Liver (tissue), 8 donors: ENCODE measurements at regions not wholly inside any gene's neighbourhood (a gene's known extent, or its start where the extent isn't known, plus 50 kb on each side); places are given as distances from the start of the nearest gene placed in this dataset.

Source experiments
- DNase-seq: peaks from one replicate; pipeline ENCODE4 v3.0.0-alpha.2; 2017; ENCODE audit warnings: low spot score
- H3K27ac ChIP-seq, 2 donors: one replicate each; pipeline ENCODE4 v1.7.0; 2013; ENCODE audit warnings: inconsistent platforms in 2 of 2, low read length in 2 of 2, control low read depth in 1 of 2, low read depth in 1 of 2, mild to moderate bottlenecking in 1 of 2
- H3K27me3 ChIP-seq, 4 donors: one replicate each; pipeline versions ENCODE4 v1.6.1 to v1.7.0; 2013; ENCODE audit warnings: low read length in 3 of 4, inconsistent platforms in 1 of 4, mild to moderate bottlenecking in 1 of 4, moderate library complexity in 1 of 4; ENCODE audit not compliant: control insufficient read depth in 4 of 4, insufficient read depth in 4 of 4
- H3K36me3 ChIP-seq, 4 donors: one replicate each; pipeline versions ENCODE4 v1.6.1 to v1.7.0; 2013; ENCODE audit warnings: low read length in 3 of 4, mild to moderate bottlenecking in 3 of 4, low read depth in 1 of 4, moderate library complexity in 1 of 4; ENCODE audit not compliant: control insufficient read depth in 4 of 4, insufficient read depth in 3 of 4
- H3K4me1 ChIP-seq, 4 donors: one replicate each; pipeline versions ENCODE4 v1.6.1 to v1.7.0; 2013; ENCODE audit warnings: low read length in 3 of 4, mild to moderate bottlenecking in 3 of 4, moderate library complexity in 1 of 4; ENCODE audit not compliant: control insufficient read depth in 4 of 4, insufficient read depth in 4 of 4
- H3K4me3 ChIP-seq, 3 donors: one replicate each; pipeline versions ENCODE4 v1.6.1 to v1.7.0; 2013; ENCODE audit warnings: low read length in 3 of 3, control low read depth in 1 of 3, low read depth in 1 of 3, mild to moderate bottlenecking in 1 of 3
- H3K9ac ChIP-seq, 2 donors: one replicate each; pipeline ENCODE4 v1.7.0; 2013; ENCODE audit warnings: low read length in 2 of 2, mild to moderate bottlenecking in 2 of 2, moderate library complexity in 2 of 2, control low read depth in 1 of 2, low read depth in 1 of 2
- H3K9me3 ChIP-seq, 4 donors: one replicate each; pipeline versions ENCODE4 v1.6.1 to v1.7.0; 2013; ENCODE audit warnings: low read length in 3 of 4; ENCODE audit not compliant: control insufficient read depth in 4 of 4
- EGR1 ChIP-seq, 2 donors: IDR thresholded peaks; 2 replicates each; pipeline ENCODE4 v1.6.1; 2016 to 2018; ENCODE audit warnings: antibody characterized with exemption in 2 of 2, low read depth in 2 of 2
- FOXA1 ChIP-seq: IDR thresholded peaks from 2 replicates; pipeline ENCODE4 v1.6.1; 2016; ENCODE audit warnings: antibody characterized with exemption
- FOXA2 ChIP-seq: IDR thresholded peaks from 2 replicates; pipeline ENCODE4 v1.6.1; 2016; ENCODE audit warnings: antibody characterized with exemption
- GABPA ChIP-seq, 2 donors: IDR thresholded peaks in 1 of 2; conservative IDR thresholded peaks in 1 of 2; 2 replicates each; pipeline ENCODE4 v1.6.1; 2016; ENCODE audit warnings: antibody characterized with exemption in 2 of 2, mild to moderate bottlenecking in 1 of 2, moderate library complexity in 1 of 2
- HNF4A ChIP-seq, 2 donors: conservative IDR thresholded peaks; 2 replicates each; pipeline ENCODE4 v1.6.1; 2016; ENCODE audit warnings: antibody characterized with exemption in 2 of 2, mild to moderate bottlenecking in 2 of 2
- HNF4G ChIP-seq: IDR thresholded peaks from 2 replicates; pipeline ENCODE4 v1.6.1; 2016; ENCODE audit warnings: antibody characterized with exemption
- JUND ChIP-seq, 2 donors: IDR thresholded peaks; 2 replicates each; pipeline ENCODE4 v1.6.1; 2016; ENCODE audit warnings: antibody characterized with exemption in 2 of 2
- NR2F2 ChIP-seq: IDR thresholded peaks from 2 replicates; pipeline ENCODE4 v1.6.1; 2016; ENCODE audit warnings: antibody characterized with exemption
- RAD21 ChIP-seq, 2 donors: IDR thresholded peaks; 2 replicates each; pipeline ENCODE4 v1.6.1; 2016; ENCODE audit warnings: antibody characterized with exemption in 2 of 2, mild to moderate bottlenecking in 2 of 2
- RXRA ChIP-seq, 2 donors: IDR thresholded peaks; 2 replicates each; pipeline ENCODE4 v1.6.1; 2017 to 2018; ENCODE audit warnings: antibody characterized with exemption in 2 of 2, mild to moderate bottlenecking in 1 of 2
- TAF1 ChIP-seq: conservative IDR thresholded peaks from 2 replicates; pipeline ENCODE4 v1.6.1; 2016; ENCODE audit warnings: antibody characterized with exemption, mild to moderate bottlenecking
- YY1 ChIP-seq: IDR thresholded peaks from 2 replicates; pipeline ENCODE4 v1.6.1; 2016; ENCODE audit warnings: antibody characterized with exemption, mild to moderate bottlenecking
- WGBS: extraction: QIAGEN DNeasy Blood & Tissue Kit; methylation state at CpG from one replicate; pipeline ENCODE4 v1.1.7; 2013; 5-methylcytosine and 5-hydroxymethylcytosine counted together
- TF ChIP-seq, protein P1 (sequence below): IDR thresholded peaks from 2 replicates; pipeline ENCODE4 v1.6.1; 2016; ENCODE audit warnings: antibody characterized with exemption, mild to moderate bottlenecking
- TF ChIP-seq, protein P2 (sequence below): IDR thresholded peaks from 2 replicates; pipeline ENCODE4 v1.6.1; 2016; ENCODE audit warnings: antibody characterized with exemption
- TF ChIP-seq, protein P3 (sequence below): IDR thresholded peaks from 2 replicates; pipeline ENCODE4 v1.6.1; 2016; ENCODE audit warnings: antibody characterized with exemption
- TF ChIP-seq, protein P4 (sequence below): fragments of 150-350 bp; IDR thresholded peaks from 2 replicates; pipeline ENCODE4 v1.5.1; 2017; ENCODE audit warnings: improper control_type of control experiment, low read depth, low read length; ENCODE audit not compliant: missing input control
- TF ChIP-seq, protein P5 (sequence below): IDR thresholded peaks from 2 replicates; pipeline ENCODE4 v1.6.1; 2016; ENCODE audit warnings: antibody characterized with exemption
- donor health status: healthy.
- donor health status: healthy.
- donor health status: healthy.
- donor health status: healthy.
- donor health status: healthy.

DNA sequence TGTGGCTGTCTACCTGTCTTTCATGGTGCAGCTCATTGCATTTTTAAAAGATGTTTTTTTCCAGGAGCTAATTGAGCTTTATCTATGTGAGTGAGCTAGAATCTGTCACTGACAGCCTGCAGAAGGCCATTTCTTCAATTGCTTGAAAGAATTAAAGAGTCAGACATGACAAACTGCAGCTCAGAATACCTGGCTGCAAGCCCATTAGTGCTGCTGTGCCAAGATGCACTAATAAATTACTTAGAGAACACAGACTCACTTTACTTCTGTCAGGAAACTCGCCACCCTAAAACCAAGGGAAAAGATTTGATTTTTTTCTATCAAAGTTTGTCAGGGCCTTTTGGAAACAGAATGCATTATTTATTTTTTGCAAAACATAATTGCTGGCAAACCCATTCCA, 368.3 kb downstream of the CAAP1 start:
- H3K4me1 ChIP-seq = no peaks in the 10 kb centered on the region
- peaks cover 0 to 2% (median 0%) of the 10 kb centered on the region in 4 donors for H3K9me3 ChIP-seq
- H3K4me3 ChIP-seq = no peak overlapping the region
- DNase-seq = no peak
- H3K27ac ChIP-seq = no peak overlapping the region
- no peaks in the 10 kb centered on the region for H3K27me3 ChIP-seq
- H3K9ac ChIP-seq = no peak overlapping the region
- no peaks in the 10 kb centered on the region for H3K36me3 ChIP-seq
- 47% methylated on average over 1 of the region's 1 CpG for WGBS
- TF ChIP-seq, protein P1, sequence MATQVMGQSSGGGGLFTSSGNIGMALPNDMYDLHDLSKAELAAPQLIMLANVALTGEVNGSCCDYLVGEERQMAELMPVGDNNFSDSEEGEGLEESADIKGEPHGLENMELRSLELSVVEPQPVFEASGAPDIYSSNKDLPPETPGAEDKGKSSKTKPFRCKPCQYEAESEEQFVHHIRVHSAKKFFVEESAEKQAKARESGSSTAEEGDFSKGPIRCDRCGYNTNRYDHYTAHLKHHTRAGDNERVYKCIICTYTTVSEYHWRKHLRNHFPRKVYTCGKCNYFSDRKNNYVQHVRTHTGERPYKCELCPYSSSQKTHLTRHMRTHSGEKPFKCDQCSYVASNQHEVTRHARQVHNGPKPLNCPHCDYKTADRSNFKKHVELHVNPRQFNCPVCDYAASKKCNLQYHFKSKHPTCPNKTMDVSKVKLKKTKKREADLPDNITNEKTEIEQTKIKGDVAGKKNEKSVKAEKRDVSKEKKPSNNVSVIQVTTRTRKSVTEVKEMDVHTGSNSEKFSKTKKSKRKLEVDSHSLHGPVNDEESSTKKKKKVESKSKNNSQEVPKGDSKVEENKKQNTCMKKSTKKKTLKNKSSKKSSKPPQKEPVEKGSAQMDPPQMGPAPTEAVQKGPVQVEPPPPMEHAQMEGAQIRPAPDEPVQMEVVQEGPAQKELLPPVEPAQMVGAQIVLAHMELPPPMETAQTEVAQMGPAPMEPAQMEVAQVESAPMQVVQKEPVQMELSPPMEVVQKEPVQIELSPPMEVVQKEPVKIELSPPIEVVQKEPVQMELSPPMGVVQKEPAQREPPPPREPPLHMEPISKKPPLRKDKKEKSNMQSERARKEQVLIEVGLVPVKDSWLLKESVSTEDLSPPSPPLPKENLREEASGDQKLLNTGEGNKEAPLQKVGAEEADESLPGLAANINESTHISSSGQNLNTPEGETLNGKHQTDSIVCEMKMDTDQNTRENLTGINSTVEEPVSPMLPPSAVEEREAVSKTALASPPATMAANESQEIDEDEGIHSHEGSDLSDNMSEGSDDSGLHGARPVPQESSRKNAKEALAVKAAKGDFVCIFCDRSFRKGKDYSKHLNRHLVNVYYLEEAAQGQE = no peak
- TF ChIP-seq FOXA2 (no peak), JUND (IDR thresholded peaks at IDR 0.05) (no peak), HNF4A (conservative IDR thresholded peaks at IDR 0.05) (no peak), FOXA1 (no peak), HNF4G (no peak), GABPA (IDR thresholded peaks at IDR 0.05 in 1 of 2, conservative IDR thresholded peaks at IDR 0.05 in 1 of 2) (no peak), RXRA (IDR thresholded peaks at IDR 0.05) (no peak), TAF1 (no peak), NR2F2 (no peak), YY1 (no peak), RAD21 (IDR thresholded peaks at IDR 0.05) (no peak)
- TF ChIP-seq, protein P2, sequence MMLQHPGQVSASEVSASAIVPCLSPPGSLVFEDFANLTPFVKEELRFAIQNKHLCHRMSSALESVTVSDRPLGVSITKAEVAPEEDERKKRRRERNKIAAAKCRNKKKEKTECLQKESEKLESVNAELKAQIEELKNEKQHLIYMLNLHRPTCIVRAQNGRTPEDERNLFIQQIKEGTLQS = no peak
- TF ChIP-seq, protein P3, sequence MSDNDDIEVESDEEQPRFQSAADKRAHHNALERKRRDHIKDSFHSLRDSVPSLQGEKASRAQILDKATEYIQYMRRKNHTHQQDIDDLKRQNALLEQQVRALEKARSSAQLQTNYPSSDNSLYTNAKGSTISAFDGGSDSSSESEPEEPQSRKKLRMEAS = no peak
- TF ChIP-seq, protein P4, sequence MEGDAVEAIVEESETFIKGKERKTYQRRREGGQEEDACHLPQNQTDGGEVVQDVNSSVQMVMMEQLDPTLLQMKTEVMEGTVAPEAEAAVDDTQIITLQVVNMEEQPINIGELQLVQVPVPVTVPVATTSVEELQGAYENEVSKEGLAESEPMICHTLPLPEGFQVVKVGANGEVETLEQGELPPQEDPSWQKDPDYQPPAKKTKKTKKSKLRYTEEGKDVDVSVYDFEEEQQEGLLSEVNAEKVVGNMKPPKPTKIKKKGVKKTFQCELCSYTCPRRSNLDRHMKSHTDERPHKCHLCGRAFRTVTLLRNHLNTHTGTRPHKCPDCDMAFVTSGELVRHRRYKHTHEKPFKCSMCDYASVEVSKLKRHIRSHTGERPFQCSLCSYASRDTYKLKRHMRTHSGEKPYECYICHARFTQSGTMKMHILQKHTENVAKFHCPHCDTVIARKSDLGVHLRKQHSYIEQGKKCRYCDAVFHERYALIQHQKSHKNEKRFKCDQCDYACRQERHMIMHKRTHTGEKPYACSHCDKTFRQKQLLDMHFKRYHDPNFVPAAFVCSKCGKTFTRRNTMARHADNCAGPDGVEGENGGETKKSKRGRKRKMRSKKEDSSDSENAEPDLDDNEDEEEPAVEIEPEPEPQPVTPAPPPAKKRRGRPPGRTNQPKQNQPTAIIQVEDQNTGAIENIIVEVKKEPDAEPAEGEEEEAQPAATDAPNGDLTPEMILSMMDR = no peak
- TF ChIP-seq, protein P5, sequence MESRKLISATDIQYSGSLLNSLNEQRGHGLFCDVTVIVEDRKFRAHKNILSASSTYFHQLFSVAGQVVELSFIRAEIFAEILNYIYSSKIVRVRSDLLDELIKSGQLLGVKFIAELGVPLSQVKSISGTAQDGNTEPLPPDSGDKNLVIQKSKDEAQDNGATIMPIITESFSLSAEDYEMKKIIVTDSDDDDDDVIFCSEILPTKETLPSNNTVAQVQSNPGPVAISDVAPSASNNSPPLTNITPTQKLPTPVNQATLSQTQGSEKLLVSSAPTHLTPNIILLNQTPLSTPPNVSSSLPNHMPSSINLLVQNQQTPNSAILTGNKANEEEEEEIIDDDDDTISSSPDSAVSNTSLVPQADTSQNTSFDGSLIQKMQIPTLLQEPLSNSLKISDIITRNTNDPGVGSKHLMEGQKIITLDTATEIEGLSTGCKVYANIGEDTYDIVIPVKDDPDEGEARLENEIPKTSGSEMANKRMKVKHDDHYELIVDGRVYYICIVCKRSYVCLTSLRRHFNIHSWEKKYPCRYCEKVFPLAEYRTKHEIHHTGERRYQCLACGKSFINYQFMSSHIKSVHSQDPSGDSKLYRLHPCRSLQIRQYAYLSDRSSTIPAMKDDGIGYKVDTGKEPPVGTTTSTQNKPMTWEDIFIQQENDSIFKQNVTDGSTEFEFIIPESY = no peak

DNA sequence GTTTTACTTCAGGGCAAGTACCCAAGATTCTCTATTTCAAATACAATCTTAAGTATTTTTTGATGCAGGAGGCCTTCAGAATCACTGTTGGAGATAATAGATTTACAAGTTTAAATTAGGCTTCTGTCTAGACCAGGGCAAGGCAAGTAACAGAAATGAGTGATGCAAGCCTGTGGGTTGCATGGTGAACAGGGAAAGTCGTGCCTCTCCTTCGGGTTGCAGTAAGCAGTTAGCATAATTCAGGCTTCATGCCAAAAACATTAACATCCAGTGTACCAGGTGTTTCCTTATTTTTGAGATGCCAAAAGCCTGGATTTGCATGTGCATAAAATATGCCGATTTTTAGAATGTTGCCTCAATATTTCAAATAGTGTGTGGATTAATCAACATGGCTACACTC, 369.0 kb downstream of the CAAP1 start:
- H3K9me3 ChIP-seq = peaks cover 0 to 2% (median 0%) of the 10 kb centered on the region in 4 donors
- DNase-seq = no peak
- WGBS = 61% methylated on average over 3 of the region's 3 CpGs
- H3K4me1 ChIP-seq = no peaks in the 10 kb centered on the region
- no peak overlapping the region for H3K9ac ChIP-seq
- H3K27me3 ChIP-seq = no peaks in the 10 kb centered on the region
- no peaks in the 10 kb centered on the region for H3K36me3 ChIP-seq
- no peak overlapping the region for H3K27ac ChIP-seq
- TF ChIP-seq FOXA1 (no peak), JUND (IDR thresholded peaks at IDR 0.05) (no peak), EGR1 (IDR thresholded peaks at IDR 0.05; ENCODE audit: low read depth in 2 of 2) (no peak), FOXA2 (no peak), GABPA (IDR thresholded peaks at IDR 0.05 in 1 of 2, conservative IDR thresholded peaks at IDR 0.05 in 1 of 2) (no peak), YY1 (no peak), RXRA (IDR thresholded peaks at IDR 0.05) (no peak), NR2F2 (no peak), HNF4G (no peak), HNF4A (conservative IDR thresholded peaks at IDR 0.05) (no peak), RAD21 (IDR thresholded peaks at IDR 0.05) (no peak)
- TF ChIP-seq, protein P2 = no peak
- TF ChIP-seq, protein P5 = no peak
- TF ChIP-seq, protein P4 = no peak
- TF ChIP-seq, protein P3 = no peak
- H3K4me3 ChIP-seq = no peak overlapping the region
